GM18508 (cell line): ENCODE measurements at regions not wholly inside any gene's neighbourhood (a gene's known extent, or its start where the extent isn't known, plus 50 kb on each side); places are given as distances from the start of the nearest gene placed in this dataset.

ENCODE experiments used
- ATAC-seq: cut with Tn5 transposase; IDR thresholded peaks from one replicate; pipeline ENCODE4 v1.9.1; 2021; ENCODE audit warnings: moderate number of reproducible peaks; ENCODE audit not compliant: insufficient read depth, unreplicated experiment

DNA sequence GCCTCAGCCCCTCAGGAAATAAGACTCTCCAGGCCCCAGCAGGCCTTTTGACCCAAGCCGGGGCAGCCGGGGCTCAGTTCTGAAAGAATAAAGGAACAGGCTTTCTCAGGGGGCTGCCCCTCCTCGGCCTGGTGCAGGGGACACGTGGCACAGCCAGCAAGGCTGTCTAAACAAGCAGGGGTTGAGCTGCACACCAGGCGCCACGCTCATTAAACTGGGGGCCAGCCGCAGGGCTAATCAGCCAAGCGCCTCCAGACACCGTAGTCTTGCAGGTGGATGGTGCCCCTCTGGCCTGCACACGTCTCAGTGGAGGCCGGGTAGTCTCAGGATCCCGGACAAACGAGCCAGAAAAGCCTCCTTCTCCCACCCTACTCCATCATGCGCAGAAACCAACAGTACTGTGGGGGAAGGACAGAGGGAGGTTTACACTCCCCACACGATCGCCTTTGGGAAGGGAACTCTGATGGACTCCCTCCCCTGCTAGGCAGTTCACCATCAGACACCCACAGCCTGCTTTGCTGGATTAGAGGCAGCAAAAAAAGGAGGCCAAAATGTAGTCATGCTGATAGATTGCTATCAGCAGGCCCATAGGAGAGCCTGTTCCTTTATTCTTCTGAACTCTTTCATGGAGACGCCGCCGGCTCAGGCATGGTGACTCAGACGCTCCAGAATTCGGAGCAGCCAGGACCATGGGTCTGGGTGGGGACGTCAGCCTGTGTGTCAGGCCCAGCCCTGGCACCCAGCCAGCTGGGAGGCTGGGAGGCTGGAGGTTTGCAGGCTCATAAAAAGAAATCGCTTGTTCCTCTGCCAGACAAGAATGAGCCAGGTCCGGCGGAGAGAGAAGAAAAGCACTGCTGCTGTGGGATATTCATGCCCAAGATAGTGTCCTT, 342.4 kb downstream of the BCOR start:
- no peak for ATAC-seq

DNA sequence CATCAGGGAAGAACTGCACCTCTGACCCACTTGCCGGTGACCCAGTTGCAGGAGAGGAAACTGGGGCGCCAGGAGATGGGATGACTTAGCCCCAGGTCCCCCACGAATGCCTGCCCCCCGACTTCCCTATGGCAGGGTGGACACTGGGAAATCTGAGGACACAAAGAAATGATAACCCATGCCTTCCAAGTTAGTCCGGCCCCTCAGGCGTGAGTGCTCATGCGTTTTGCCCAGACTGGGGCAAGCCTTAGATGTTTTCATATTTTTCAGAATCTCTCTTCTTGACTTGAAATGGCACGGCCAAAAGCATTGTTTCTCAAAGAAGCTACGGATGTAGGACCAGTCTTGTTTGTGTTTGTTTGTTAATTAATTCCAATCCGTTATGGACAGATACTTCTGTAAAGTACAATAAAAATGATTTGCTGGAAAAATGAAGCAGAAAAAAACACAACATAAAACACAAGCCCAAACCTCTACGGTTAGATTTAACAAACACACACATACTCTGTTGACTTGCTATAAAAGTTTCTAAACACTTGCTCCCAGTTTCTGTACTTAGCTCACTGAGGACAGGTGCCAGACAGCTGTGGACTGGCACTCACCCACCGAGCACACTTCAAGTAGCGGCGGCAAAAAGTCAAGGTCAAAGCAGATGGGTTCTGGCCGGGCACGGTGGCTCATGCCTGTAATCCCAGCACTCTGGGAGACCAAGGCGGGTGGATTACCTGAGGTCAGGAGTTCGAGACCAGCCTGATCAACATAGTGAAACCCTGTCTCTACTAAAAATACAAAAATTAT, 341.5 kb downstream of the BCOR start:
- ATAC-seq = no peak

DNA sequence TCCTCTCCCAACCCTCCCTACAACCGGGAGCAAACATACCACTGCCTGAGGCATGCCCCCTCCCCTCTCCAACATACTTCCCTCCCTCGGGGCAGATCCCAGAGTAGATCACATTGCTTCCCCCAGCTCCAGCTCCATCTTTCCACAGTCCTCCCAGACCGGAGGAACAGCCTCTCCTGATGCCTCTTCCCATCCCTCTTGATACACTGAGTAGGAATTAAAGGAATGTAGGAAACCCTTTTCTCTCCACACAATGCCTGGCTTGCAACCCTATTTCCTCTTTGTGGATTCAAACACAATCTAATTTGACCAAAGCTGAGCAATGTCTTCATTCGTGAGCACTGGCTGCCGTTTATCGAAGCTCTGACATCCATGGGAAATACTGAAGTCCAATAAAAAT, 339.8 kb downstream of the BCOR start:
- ATAC-seq = no peak

DNA sequence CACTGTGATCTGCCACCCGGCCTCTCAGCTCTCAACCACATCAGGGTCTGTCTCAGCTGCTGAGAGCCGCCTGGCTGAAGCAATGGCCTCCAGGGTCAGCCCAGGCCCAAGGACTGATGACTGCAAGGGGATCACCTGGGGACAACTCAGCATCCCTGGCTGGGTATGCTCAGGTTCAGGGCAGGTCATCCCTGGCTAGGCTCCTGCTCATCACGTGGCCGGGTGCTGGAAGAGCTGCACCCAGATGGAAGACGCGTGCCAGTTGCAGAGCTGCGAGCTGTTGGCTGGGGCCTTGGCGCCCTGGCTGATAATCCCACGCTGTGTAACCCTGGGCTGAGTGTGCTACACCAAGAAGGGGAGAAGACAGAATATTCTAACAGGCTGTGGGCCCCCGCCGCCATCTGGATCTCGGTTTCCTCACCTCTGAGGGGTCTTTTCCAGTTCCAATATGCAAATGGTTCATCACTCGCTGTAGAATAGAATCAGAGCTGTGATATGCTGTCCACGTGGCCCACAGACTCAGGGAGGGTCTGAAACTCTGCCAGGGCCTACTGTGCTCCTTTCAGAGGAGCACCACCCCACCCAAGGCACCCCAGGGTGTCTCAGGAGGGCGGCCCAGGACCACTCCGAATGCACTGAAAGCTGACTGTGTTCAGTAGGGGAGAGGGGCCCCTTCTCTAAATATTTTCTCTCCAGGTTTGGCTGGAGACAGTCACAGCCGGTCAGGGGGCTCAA, 338.8 kb downstream of the BCOR start:
- no peak for ATAC-seq

DNA sequence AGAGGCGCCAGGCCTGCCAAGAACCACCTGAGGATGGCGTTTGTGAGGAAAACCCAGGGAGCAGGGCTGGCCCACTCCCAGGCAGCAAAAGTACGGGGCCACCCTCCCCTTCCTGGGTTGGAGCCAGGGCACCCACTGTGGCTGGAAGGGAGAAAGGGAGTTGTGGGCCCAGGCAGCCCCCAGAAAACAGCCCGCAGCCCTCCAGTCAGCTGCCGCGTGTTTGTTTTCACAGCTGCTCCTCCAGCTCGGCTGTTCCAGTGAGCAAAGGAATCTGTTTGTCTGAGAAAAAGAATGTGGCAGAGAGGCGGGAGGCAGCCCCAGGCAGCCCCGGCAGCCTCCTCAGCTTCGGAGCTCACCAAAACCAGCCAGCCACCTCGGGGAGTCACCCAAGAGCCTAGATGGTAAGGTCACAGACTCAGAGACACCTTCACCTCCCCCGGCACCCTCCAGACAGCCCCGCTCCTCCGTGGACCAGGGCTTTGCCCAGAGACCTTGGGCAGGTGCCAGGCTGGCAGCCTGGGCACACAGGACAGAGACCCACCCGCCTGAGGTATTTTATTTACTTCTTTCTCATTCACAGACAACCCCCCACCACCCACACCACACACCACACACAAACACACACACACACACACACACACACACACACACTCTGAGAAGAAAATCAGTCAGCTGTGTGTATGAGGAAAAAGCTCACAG, 338.1 kb downstream of the BCOR start:
- no peak for ATAC-seq

DNA sequence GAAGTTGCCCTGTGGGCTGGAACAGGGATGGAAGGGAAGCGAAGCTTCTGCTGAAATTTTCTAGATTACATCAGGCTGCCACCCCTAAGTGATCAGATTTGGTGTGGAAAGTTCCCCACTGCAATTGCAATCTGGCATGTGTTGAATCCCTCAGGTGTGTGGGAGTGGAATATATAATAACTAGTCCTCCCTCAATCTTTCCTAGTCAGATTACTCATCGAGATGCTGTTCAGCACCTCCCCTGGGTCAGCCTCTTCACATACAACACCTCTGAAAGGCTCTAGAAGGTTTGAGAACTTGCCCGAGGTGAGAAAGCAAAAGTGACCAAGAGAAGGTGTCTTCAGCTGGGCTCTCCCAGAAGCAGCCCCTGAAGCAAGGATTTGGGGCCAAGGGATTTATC, 336.8 kb downstream of the BCOR start:
- no peak for ATAC-seq

DNA sequence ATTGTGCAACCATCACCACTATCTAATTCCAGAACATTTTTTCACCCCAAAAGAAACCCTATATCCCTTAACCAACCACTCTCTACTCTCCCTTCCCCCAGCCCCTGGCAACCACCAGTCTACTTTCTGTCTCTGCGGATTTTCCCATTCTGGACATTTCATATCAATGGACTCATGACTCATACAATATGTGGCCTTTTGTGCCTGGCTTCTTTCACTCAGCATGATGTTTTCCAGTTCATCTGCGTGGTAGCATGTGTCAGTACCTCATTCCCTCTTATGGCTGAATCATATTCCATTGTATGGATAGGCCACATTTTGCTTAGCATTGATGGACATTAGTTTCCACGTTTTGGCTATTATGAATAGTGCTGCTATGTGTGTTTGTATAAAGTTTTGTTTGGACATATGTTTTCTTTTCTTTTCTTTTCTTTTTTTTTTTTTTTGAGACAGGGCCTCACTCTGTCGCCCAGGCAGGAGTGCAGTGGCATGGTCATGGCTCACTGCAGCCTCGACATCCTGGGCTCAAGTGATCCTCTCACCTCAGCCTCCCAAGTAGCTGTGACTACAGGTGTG, 335.4 kb downstream of the BCOR start:
- ATAC-seq = no peak

DNA sequence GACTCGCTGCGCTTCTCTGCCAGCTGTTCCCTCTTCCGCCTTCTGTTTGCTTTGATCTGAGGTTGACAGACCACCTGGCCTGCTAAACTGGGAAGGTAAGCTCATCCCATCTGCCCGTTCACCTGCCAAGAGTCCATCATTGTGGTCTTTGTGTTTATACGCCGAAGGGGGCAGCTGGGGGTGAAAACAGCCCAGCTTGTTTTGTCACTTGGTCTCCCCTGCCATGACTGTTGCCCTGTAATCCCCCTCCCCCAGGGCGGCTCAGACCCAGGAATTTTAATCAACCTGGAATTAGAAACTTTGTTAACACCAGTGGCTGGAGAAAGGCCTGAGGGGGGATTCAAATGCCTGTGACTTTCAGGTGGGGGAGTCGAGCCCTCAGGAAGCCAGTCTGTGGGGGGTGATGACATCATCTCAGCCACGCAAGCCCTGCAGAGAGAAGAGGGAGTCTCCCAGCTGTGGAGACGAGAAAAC, 333.3 kb downstream of the BCOR start:
- ATAC-seq = no peak

DNA sequence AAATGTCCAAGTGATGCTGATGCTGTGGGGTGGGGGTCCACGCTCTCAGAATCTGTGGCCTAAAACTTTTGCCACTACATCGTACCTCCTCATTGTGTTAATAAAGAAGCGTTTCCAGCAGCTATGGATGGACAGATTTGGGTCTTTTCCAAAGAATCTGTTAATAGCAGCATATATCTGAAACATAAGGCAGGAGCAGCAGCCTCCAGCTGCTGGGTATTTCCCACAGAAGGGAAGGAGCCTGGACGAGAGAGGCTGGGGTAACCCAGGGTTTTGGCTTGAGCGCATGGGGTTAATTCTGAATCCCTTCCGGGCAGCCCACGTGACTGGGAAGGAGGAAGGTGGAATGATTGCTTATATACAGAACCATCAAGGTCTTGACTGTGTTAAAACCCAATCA, 332.4 kb downstream of the BCOR start:
- no peak for ATAC-seq

DNA sequence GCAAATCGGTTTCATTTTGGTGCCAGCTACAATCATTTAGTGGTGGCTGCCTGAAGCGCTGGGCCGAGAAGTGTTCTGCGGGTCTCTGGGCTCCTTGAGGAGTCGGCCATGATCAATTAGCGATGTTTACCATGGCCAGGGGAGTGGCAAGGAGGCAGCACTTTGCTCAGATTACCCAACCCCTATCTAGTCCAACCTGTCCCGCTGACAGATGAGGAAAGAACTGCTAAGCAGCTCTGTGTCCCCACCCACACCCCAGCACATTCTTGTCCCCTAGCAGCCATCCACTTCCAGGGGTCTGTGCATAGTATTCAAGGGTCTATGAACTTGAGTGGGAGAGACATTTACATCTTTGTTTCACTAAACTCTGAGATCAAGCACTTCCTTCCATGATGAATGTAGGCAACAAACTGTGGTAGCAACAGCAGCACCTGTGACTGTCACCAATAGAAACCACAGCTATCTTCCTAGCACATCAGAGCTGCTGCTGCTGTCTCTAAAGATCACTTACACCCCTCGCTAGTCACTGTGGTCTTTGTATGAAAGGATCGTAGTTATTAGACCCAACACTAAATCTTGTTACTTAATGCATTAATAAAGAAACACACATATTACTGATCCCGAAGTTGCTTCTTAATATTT, 331.6 kb downstream of the BCOR start:
- no peak for ATAC-seq

DNA sequence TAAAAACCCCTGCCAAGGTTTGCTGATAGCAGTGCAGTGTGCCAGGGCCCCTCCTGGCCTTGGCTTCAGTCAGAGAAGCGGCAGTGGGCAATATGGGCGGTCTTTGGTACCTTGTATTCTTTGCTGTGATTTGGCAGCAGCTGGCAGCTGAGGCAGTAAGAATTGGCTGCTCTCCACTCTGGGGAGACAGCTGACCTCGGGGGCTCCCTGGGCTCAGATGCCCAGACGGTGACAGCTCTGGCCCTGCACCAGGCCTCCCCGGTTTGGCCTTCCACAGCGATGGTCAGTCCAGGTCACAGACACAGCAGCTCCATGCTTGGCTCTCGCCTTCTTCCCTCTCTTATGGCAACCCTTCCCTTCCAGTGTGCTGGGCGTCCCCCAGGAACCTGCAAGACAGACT, 330.9 kb downstream of the BCOR start:
- no peak for ATAC-seq

DNA sequence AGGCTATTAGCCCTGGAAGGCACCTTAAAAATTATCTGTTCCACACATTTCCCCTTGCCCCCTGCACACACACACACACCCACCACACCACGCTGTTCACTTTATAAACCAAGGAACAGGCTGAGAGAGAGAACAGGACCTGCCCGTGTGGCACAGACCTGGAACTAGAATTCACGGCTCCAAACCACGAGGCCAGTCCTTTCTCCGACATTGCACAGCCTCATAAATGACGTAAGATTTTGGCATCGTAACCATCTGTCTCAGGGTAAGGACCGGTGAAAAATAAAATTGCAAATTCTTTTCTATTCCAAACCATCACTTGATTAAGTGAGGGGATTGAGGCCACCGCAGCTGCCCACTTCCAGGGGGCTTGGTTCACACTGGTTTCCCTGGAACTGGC, 330.3 kb downstream of the BCOR start:
- no peak for ATAC-seq

DNA sequence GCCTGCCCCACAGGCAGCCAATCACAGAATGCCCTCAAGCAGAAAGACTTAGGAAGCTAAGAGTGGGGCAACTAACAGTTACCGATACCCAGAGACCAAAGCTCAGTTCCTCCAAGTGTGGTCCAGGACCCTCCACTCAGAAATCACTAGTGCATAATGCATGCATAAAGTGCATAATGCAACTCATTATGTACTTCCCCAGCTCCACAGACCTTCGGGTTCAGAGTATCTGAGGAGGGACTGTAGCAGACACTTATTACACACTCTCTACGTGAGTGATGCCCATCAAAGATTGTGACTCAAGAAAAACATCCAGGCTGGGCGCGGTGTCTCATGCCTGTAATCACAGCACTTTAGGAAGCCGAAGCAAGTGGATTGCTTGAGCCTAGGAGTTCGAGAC, 328.0 kb downstream of the BCOR start:
- ATAC-seq = no peak

DNA sequence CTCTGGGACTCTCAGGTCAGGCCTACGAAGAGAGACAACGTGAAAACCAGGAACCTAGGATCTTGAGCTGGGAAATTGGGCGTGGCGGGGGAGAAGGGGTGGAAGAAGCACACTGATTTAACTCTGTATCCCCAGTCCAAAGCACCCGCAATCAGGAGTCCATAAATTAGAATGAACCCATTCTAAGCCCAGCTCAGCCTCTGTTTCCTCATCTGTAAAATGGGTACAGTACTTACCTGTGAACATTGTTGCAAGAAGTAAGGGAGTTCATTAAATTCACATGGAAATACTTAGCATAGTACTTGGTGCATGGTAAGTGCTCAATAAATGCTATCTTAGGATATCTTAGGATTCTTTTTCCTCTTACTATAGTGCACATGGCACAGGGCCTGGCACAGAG, 326.7 kb downstream of the BCOR start:
- ATAC-seq = no peak

DNA sequence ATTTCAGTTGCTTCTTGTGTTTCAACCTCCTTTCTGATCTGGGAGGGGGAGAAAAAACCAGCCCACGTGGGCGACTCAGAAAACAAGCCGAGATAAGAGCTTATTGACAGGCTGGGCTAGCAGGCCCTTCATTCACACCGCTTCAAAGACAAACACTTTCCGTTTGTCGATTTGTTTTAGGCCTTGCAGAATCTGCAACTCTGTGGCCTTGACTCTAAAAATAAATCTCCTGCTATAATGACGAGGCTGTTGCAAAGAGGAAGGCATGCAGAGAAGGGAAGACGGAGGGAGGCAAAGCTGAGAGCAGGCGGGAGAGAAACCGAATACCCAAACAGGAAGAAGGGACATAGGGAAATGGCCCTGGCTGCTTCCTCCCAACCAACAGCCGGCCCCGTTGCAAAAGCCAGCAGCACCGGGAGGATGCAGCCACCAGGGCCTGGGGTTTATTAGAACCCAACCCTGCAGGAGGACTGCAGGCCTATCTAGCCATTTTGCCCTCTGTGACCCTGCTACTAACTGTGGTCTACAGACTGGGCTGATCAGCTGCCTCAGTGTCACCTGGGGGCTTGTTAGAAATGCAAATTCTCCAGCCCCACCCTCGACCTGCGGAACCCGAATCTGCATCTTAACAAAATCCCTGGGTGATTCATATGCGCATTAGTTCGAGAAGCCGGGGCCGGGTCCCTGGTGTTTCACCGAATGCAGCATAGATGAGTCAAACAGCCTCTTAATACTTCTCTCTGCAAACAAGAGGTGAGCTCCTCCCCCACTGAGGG, 325.5 kb downstream of the BCOR start:
- ATAC-seq = no peak

DNA sequence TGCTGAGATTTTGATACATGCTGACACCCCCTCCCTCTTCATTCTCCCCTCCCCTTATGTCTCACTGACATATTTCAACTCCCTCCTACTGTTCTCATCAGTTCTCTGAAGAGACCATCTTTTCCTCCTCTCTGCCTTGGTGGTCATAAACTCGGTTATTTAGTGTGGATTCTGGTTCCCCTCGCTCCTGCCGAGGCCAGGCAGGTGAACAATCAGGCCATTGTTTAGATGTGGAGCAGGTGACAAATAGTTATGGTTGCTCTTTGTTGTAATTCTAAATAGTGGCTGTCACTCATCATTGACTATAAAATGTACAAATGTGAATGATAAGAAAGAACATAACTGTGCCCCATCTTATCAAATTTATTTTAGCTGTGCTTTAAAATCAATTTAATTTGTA, 324.6 kb downstream of the BCOR start:
- no peak for ATAC-seq

DNA sequence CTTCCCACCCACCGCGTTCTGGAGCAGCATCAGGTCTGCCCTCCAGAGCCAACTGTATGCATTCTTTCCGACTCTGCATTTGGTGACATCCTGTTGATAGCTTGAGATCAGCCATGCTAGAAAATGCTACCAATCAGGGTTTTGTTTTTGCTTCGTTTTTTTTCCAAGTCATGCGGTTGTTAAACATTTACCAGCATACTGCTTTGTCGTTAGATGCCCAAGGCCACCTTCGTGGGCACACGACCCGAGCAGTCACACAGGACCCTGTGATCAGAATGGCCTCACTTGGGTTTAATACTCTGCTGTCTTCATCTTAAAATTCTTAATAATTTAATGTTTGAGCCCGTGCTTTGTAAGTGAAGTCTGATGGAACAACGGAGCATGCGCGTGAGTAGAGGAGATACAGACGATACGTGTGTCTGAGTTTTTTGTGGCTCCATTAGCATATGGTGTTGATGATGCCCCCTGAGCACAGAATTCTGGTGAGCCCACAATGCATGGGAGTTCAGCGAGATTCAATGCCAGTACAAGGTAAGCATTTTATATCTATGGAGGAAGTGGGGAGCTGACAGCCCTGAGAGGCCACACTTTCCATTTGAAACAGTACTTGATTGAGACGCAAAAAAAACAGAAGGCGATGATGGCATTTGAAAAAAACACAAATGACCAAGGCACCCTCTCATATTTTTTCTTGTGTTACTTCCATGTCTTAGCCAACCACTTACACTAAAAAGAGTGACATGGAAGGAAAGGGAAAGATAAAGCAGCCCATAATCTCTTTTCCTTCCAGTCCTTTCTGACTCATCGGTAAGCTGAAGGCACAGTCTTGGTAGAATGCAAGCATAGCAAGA, 323.6 kb downstream of the BCOR start:
- no peak for ATAC-seq
